Limb (tissue), 2 donors: ENCODE measurements at regions not wholly inside any gene's neighbourhood (a gene's known extent, or its start where the extent isn't known, plus 50 kb on each side); places are given as distances from the start of the nearest gene placed in this dataset.
"Not testable (repeated sequence)": the region's sequence is repeated elsewhere in the genome, so short reads cannot be mapped to it uniquely, and the experiment has no call there.

Source experiments
- DNase-seq, 2 donors: peaks; one replicate each; pipeline ENCODE4 v3.0.0-alpha.2; 2016; ENCODE audit errors: extremely low spot score in 2 of 2

DNA sequence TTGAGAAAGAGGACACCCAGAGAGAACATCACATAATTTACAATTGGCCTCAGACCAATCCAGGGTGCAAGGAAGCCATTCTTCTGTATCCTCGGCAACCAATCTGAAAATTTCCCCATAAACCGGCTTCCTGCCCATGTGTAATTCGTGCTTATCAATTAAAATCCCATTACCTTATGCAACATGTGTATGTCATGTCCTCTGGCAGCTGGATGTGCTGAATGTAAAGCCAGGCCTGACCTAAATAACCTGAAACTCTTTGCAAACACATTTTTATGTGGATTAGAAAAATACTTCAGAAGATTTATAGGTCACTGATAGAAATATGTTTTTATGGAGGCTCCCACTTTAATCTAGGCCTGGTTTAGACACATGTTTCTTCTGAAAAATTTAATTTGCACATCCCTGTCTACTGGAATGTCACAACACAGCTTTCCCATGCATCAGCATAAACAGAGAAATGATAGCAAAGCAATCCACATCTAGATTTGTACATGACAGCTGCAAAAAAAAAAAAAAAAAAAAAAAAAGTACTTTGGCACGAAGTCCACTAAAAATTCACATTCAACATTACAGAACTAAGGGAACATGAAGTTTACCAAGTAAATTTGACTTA is 69.4 kb upstream of the SAMSN1 start:
- DNase-seq: peak in 1 of 2 donors; percentile 19

DNA sequence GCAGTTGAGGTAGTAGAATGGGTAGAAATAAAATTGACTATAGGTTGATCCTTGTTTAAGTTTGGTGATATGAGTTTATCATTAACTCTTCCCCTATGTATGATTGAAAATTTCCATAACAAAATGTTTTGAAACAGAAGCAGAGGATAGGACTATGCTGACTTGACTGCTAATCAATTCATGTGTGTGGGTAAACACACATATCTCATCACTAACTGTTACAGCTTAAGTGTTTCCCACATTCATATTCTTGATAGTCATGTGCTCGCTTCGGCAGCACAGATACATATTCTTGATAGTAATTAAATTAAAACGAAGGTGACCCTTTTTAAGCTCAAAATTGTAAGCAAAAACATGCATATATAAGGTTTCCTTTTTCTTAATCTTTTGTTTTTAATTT is 68.2 kb upstream of the SAMSN1 start:
- no peak for DNase-seq

- DNase-seq: no peak
Measured at GRCh38 chr21:14613486-14614224, 67.5 kb upstream of the SAMSN1 start.

- DNase-seq: not testable (repeated sequence)
Measured at GRCh38 chr21:14610119-14610518, 64.0 kb upstream of the SAMSN1 start.

DNA sequence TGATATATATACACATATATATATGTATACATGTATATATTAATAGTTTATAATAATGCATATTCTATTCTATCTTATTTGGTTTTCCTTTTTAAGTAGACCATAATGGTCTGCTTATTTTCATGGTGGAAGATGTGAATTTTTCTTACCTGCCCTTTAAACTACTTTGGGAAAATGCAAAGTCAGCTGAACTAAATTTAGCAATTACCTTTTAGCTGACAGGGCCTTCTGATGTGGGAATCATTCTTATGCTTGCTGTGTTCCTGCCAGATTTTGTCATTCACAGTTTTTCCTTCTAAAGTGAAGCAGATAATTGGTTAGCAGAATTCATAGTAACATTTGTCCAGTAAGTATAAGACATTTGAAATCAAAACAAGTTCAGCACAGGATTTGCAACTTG is 63.2 kb upstream of the SAMSN1 start:
- no peak for DNase-seq

DNA sequence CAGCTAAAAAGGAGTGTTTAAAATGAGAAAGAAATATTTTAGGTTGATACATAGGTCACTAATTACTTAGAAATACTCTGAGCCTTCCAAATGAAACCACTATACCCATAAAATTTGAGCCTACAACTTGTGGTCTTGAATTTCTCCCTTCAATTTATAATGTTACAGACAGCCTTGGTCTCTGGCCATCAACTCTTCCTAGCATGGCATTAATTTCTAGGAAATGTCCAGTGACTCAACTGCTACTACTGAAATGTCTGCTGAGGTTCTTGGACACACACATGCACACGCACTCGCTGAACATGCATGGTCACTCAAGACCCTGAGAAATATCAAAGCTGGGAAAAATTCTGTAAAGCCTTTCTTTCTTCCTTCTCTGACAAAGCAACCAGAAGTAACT is 61.1 kb upstream of the SAMSN1 start:
- DNase-seq: no peak

GRCh38 chr21:14603202-14603601 is 57.1 kb upstream of the SAMSN1 start:
- DNase-seq: no peak

GRCh38 chr21:14602382-14602958 is 56.4 kb upstream of the SAMSN1 start:
- no peak for DNase-seq

DNA sequence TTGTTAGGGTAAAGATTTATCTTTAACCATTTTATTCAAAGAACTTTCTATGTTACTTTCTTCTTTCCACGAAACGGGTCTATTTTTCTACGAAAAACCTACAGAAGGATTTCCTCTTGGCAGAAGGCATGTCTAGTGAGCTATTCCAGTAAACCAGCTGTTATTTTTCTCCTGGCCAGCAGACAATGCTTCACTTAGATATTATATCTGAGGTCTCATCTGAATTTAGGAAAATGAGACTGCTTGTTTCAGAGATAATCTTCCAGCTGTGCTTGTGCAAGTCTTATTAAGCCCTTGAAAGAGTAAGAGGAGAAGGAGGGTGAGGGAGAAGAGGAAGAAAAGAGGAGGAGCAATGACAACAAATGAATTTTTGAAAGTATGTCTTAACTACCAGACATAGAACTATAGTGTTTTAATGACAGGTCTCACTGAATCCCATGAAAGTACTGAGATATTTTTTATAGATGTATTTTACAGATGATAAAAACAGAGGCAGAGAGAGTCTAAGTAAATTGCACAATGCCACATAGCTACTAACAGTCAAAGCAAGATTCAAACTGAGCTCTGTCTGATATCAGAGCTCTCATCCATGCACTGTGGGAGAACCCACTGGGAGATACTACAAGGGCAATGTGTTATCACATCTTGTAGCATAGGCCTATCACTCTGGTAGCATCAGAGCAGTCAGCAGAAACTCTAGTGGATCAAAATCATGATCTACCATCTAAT is 54.6 kb upstream of the SAMSN1 start:
- DNase-seq: no peak

GRCh38 chr21:14598065-14598464 is 52.0 kb upstream of the SAMSN1 start:
- no peak for DNase-seq
